ENCODE measurements at regions not wholly inside any gene's neighbourhood (a gene's known extent, or its start where the extent isn't known, plus 50 kb on each side); places are given as distances from the start of the nearest gene placed in this dataset.

- no peak for TF ChIP-seq CTCF (IDR thresholded peaks at IDR 0.05; ENCODE audit: low read depth, low read length)
- DNase-seq (ENCODE audit: low read depth, low spot score), result no peak
- in situ Hi-C loops (cut with HindIII; ENCODE audit: low sequenced_read_pairs), result no loop called here
- H3K4me3 ChIP-seq (ENCODE audit: low read depth, low read length), result no peak overlapping the region
These were observed 312.2 kb downstream of the TMA16 start for GRCh38 chr4:163806653-163807052.

- no peak for TF ChIP-seq CTCF (IDR thresholded peaks at IDR 0.05; ENCODE audit: low read depth, low read length)
- H3K4me3 ChIP-seq (ENCODE audit: low read depth, low read length), result no peak overlapping the region
- in situ Hi-C loops (cut with HindIII; ENCODE audit: low sequenced_read_pairs), result no loop called here
- DNase-seq (ENCODE audit: low read depth, low spot score), result no peak
These were observed 313.5 kb downstream of the TMA16 start for GRCh38 chr4:163808011-163808410.

DNA sequence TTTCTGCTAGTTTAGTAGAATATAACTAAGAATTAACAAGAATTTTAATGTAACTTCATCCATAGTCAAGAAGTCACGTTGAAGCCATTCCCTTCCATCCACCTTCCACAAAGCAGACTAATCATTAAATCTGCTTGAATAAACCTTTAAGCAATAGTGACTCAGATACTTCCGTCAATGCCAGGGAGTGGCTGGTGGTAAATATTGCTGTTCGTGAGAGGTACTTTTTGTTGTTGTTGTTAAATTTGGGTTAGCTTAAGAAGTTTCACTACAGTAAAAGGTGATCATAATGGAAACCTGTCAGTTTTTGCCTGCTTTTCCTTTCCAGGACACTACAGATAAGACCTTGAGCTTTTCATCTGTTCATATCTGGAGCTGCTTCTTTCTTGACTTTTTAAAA is 316.3 kb downstream of the TMA16 start:
- no peak for TF ChIP-seq CTCF (IDR thresholded peaks at IDR 0.05; ENCODE audit: low read depth, low read length)
- DNase-seq (ENCODE audit: low read depth, low spot score), result no peak
- H3K4me3 ChIP-seq (ENCODE audit: low read depth, low read length), result no peak overlapping the region
- in situ Hi-C loops (cut with HindIII; ENCODE audit: low sequenced_read_pairs), result no loop called here

GRCh38 chr4:163815776-163816175 is 321.3 kb downstream of the TMA16 start:
- no peak for DNase-seq (ENCODE audit: low read depth, low spot score)
- H3K4me3 ChIP-seq (ENCODE audit: low read depth, low read length), result no peak overlapping the region
- in situ Hi-C loops (cut with HindIII; ENCODE audit: low sequenced_read_pairs), result no loop called here
- no peak for TF ChIP-seq CTCF (IDR thresholded peaks at IDR 0.05; ENCODE audit: low read depth, low read length)

- TF ChIP-seq CTCF (IDR thresholded peaks at IDR 0.05; ENCODE audit: low read depth, low read length), result no peak
- DNase-seq (ENCODE audit: low read depth, low spot score), result no peak
- in situ Hi-C loops (cut with HindIII; ENCODE audit: low sequenced_read_pairs), result no loop called here
- no peak overlapping the region for H3K4me3 ChIP-seq (ENCODE audit: low read depth, low read length)
These were observed 322.0 kb downstream of the TMA16 start for GRCh38 chr4:163816494-163816893.

DNA sequence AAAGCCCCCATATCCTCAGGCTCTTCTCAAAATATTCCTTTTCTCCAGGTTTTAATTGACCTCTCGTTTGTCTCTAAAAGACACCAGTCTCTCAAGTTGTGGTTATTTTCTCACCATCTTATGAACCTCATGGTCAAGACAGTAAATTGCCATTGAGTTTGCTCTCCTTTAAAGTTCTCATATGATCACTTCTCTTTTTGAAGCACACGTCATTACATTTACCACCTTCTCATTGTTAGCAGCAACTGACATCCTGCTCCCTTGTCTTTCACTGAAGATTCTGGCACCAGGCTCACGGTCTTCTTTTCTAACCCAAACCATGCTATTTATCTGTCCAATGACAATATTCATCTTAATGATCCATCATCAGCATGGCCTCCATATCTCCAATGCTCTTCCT is 324.2 kb downstream of the TMA16 start:
- no peak overlapping the region for H3K4me3 ChIP-seq (ENCODE audit: low read depth, low read length)
- TF ChIP-seq CTCF (IDR thresholded peaks at IDR 0.05; ENCODE audit: low read depth, low read length), result no peak
- in situ Hi-C loops (cut with HindIII; ENCODE audit: low sequenced_read_pairs), result no loop called here
- no peak for DNase-seq (ENCODE audit: low read depth, low spot score)

GRCh38 chr4:163833669-163834068 is 339.2 kb downstream of the TMA16 start:
- TF ChIP-seq CTCF (IDR thresholded peaks at IDR 0.05; ENCODE audit: low read depth, low read length), result no peak
- no peak overlapping the region for H3K4me3 ChIP-seq (ENCODE audit: low read depth, low read length)
- in situ Hi-C loops (cut with HindIII; ENCODE audit: low sequenced_read_pairs), result no loop called here
- no peak for DNase-seq (ENCODE audit: low read depth, low spot score)
